Activated gamma-delta T cell treated with anti-CD3 and anti-CD28 coated beads, Interleukin-2, amount 50 U/mL, for 16 hours (primary cell): ENCODE measurements at regions not wholly inside any gene's neighbourhood (a gene's known extent, or its start where the extent isn't known, plus 50 kb on each side); places are given as distances from the start of the nearest gene placed in this dataset.

Experiments used
- DNase-seq: peaks from one replicate; pipeline ENCODE4 v3.0.0-alpha.2; 2020; ENCODE audit warnings: low read depth

GRCh38 chr22:48253136-48253535 is 1490.7 kb downstream of the TBC1D22A start:
- DNase-seq = no peak

GRCh38 chr22:48251629-48252028 is 1489.2 kb downstream of the TBC1D22A start:
- no peak for DNase-seq

GRCh38 chr22:48250937-48251530 is 1488.6 kb downstream of the TBC1D22A start:
- no peak for DNase-seq

GRCh38 chr22:48250286-48250895 is 1487.9 kb downstream of the TBC1D22A start:
- no peak for DNase-seq

- DNase-seq = no peak
Measured at GRCh38 chr22:48249713-48250268, 1487.3 kb downstream of the TBC1D22A start.

GRCh38 chr22:48248901-48249455 is 1486.5 kb downstream of the TBC1D22A start:
- DNase-seq = no peak

- no peak for DNase-seq
Measured at GRCh38 chr22:48247829-48248228, 1485.4 kb downstream of the TBC1D22A start.

GRCh38 chr22:48245196-48245485 is 1482.7 kb downstream of the TBC1D22A start:
- DNase-seq = no peak

- no peak for DNase-seq
Measured at GRCh38 chr22:48244388-48245195, 1482.1 kb downstream of the TBC1D22A start.

- no peak for DNase-seq
Measured at GRCh38 chr22:48242461-48242864, 1480.0 kb downstream of the TBC1D22A start.

GRCh38 chr22:48241658-48242057 is 1479.2 kb downstream of the TBC1D22A start:
- no peak for DNase-seq

- DNase-seq = no peak
Measured at GRCh38 chr22:48240935-48241230, 1478.4 kb downstream of the TBC1D22A start.

- DNase-seq = no peak
Measured at GRCh38 chr22:48240148-48240934, 1477.9 kb downstream of the TBC1D22A start.

GRCh38 chr22:48239461-48240147 is 1477.2 kb downstream of the TBC1D22A start:
- DNase-seq = no peak

GRCh38 chr22:48238966-48239365 is 1476.5 kb downstream of the TBC1D22A start:
- no peak for DNase-seq

GRCh38 chr22:48238284-48238915 is 1476.0 kb downstream of the TBC1D22A start:
- DNase-seq = no peak

GRCh38 chr22:48237466-48238283 is 1475.2 kb downstream of the TBC1D22A start:
- no peak for DNase-seq

GRCh38 chr22:48236261-48236660 is 1473.8 kb downstream of the TBC1D22A start:
- DNase-seq = no peak

- DNase-seq = no peak
Measured at GRCh38 chr22:48235744-48236143, 1473.3 kb downstream of the TBC1D22A start.

GRCh38 chr22:48234011-48234410 is 1471.6 kb downstream of the TBC1D22A start:
- DNase-seq = no peak
